ENCODE measurements at regions not wholly inside any gene's neighbourhood (a gene's known extent, or its start where the extent isn't known, plus 50 kb on each side); places are given as distances from the start of the nearest gene placed in this dataset.

GRCh38 chr11:105244160-105244825, 104.7 kb upstream of the CARD18 start:
- intact Hi-C loops (cut with micrococcal nuclease; ENCODE audit: unreplicated experiment) (no loop called here), in situ Hi-C loops (cut with MboI) (no loop called here)
- BruUV-seq (replicated peaks): no TSS peak
- H3K27me3 ChIP-seq (replicated peaks in 1 of 2; ENCODE audit: control insufficient read depth in 2 of 2, insufficient read depth in 2 of 2, low read length in 1 of 2): no peaks in the 10 kb centered on the region; a peak in 1 of 4 replicates
- ChIA-PET POLR2A (no interaction called here), CTCF (no interaction called here), RAD21 (ENCODE audit: unreplicated experiment) (no interaction called here), SMC1A (ENCODE audit: uncharacterized antibody, unreplicated experiment) (interaction anchor here (1.7 kb wide), 1 partner anchor 16 kb away, joined by 3 read pairs; no protein-coding TSS in a partner anchor)
- FAIRE-seq (no peak), DNase-seq (ENCODE audit: low read depth, low spot score) (no peak), ATAC-seq (no peak)
- H3K4me1 ChIP-seq (ENCODE audit: control insufficient read depth, insufficient read depth, low read length): no peaks in the 10 kb centered on the region
- H4K20me1 ChIP-seq (ENCODE audit: control insufficient read depth, insufficient read depth): no peaks in the 10 kb centered on the region; the same call in 1 of the 2 replicates
- WGBS (ENCODE audit: insufficient coverage, insufficient replicate concordance, low lambda C conversion rate, missing lambda C conversion rate): 25% methylated on average over 4 of the region's 4 CpGs
- H2AFZ ChIP-seq (ENCODE audit: control insufficient read depth, low read depth, low read length): no peak overlapping the region
- H3K9ac ChIP-seq (ENCODE audit: control insufficient read depth, insufficient read depth, low read length): no peak overlapping the region
- H3K4me3 ChIP-seq: no peak overlapping the region
- H3K27ac ChIP-seq (ENCODE audit: control insufficient read depth, insufficient read depth): no peak overlapping the region
- H3K36me3 ChIP-seq (ENCODE audit: control insufficient read depth in 2 of 2, insufficient read depth in 2 of 2, low read length in 1 of 2): no peaks in the 10 kb centered on the region
- TF ChIP-seq SRF (IDR thresholded peaks at IDR 0.05; ENCODE audit: low read depth in 2 of 2, low read length in 2 of 2) (no peak), HDAC6 (IDR thresholded peaks at IDR 0.05; ENCODE audit: unreplicated experiment) (no peak), PAX5 (IDR thresholded peaks at IDR 0.05; ENCODE audit: borderline replicate concordance, low read depth, low read length) (no peak), TBL1XR1 (IDR thresholded peaks at IDR 0.05; ENCODE audit: low read depth, low read length) (no peak), NFYB (IDR thresholded peaks at IDR 0.05; ENCODE audit: insufficient read depth, low read depth, low read length) (no peak), CTCF (IDR thresholded peaks at IDR 0.05 in 2 of 3, conservative IDR thresholded peaks at IDR 0.05 in 1 of 3; ENCODE audit: control insufficient read depth in 2 of 3, extremely low read depth in 1 of 3, insufficient read depth in 1 of 3, low read depth in 3 of 3, low read length in 3 of 3) (no peak)
- no peaks in the 10 kb centered on the region for H3K79me2 ChIP-seq (ENCODE audit: control insufficient read depth, insufficient read depth, low read length)
- H3K4me2 ChIP-seq (ENCODE audit: control insufficient read depth, insufficient read depth): no peak overlapping the region
- H3K9me3 ChIP-seq (replicated peaks; ENCODE audit: control insufficient read depth, insufficient read depth, low read length): no peaks in the 10 kb centered on the region

Data from GM12878 (cell line).